T-helper 1 cell treated with Interleukin-12 subunit alpha and Interleukin-12 subunit beta and Interleukin-4 antibody, amounts not matched to agents 30 ng/mL and 1 ng/mL, for 36 hours (primary cell): ENCODE measurements at regions not wholly inside any gene's neighbourhood (a gene's known extent, or its start where the extent isn't known, plus 50 kb on each side); places are given as distances from the start of the nearest gene placed in this dataset.

ENCODE experiments used
- intact Hi-C: fragments of 100-400 bp; cut with micrococcal nuclease; formaldehyde crosslinking; loops from one replicate; pipeline ENCODE4 v1.15.1; 2024

DNA sequence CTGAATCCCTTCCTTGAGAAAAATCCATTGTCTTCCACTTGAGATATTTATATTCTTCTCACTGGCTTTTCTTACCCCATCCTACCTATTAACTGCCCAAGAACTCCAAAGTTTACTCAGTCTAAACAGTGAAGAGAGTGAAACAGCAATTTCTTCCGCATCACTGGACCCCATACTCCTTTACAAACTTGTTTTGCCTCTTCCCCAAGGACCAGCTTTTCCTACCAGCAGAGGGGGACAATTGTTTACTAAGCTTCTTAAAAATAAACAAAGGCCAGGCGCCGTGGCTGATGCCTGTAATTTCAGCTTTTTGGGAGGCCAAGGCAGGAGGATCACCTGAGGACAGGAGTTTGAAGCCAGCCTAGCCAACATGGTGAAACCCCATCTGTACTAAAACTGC is 52.0 kb downstream of the LRATD1 start:
- intact Hi-C loops, result no loop called here

DNA sequence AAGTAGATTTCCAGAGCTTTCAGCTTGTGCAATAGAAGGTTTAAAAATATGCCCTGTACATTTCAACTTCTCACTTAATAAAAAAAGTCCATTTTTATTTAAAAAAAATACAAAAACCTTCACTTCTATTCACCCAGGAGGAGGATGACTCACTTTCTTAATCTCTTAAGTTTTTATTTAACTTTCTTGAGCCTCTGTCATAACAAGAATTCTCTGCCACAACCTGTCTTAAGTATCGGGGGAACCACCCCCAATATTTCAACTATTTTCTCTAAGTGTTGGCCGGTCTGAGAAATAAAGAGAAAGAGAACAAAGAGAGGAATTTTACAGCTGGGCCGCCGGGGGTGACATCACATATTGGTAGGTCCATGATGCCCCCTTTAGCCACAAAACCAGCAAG is 58.4 kb downstream of the LRATD1 start:
- intact Hi-C loops, result no loop called here

DNA sequence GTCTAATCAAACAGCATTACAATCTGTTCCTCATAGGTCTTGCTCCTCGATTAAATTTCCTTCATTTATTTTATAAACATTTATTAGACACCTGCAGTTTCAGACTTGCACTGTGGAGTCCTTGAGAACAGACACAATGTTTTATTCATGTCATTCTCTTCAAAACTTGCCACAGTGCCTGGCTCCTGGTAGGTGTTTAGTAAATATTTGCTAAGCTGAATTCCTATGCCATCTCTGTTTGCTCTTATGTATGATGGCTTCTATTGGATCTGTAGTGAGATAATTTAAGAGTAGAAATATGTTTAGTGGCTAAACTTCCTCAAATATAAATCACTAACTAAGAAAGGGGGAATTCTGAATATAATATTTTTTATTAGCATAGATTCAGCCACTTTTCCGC is 61.4 kb downstream of the LRATD1 start:
- intact Hi-C loops, result no loop called here

DNA sequence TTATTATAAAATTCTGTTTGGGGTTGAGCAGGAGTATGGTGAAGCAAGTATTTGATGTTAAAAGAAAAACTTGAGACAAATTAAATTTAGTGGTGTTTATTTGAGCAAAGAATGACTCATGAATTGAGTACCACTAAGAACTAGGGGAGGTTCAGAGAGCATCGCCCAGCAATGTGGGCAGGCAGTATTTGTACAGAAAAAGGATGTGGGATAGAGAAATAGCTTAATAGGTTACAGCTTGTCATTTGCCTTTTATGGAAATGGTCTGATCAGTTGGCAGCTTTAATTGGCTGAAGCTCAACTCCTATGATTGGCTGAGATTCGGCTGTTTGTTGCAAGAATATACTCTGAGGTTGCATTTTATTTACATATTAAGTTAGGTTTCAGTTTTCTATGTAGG is 68.2 kb downstream of the LRATD1 start:
- intact Hi-C loops, result no loop called here

DNA sequence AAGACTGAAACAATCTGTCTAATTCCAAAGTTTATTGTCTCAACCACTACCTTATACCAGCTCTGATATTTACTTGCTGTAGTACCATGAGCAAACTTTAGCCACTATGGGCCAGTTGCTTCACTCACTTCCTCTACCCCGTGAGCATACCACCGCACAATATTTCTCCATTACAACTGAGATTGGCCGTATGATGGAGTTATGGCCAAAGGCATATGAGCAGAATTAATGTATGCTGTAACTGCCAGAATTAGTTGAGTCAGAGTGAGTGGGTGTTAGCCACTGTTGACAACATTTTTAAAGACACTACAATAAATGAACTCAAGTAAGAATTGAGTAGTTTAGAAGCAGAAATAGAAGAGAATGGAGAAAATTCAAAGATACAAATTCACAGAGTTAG is 69.7 kb downstream of the LRATD1 start:
- intact Hi-C loops, result no loop called here

DNA sequence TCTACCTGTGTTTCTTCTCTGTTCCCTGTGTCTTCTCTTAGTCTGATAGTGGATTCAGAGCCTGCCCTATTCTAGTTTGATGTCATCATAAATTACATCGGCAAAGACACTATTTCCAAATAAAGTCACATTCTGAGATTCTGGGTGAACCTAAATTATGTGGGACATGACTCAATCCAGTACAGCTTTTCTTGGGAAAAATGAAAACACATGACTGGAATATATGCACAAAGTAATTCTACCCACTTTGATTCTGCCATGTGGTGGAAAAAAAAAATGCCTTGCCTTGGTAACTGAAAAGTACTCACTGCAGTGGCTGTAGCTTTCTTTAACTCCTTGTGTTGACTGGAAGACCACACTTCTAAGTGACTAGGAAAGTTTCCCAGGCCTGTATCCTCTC is 73.7 kb downstream of the LRATD1 start:
- intact Hi-C loops, result no loop called here

DNA sequence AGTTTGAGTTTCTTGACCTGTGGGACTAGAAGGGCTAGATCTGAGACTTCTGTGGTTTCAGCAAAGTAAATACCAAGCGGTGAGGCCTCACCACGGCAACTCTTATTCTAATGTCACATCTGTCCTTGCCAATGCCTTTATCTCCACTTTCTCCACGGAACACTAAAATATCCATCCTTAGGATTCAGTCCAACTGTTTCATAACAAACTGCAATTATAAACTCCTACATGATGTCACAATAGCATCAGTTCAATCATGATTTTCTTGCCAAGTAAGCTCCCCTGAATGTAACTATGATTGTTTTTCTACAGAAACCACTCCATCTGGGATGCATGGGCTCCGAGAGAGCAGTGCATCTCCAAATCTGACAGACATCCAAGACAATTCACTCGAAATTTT is 79.6 kb downstream of the LRATD1 start:
- intact Hi-C loops, result loop anchor here (5.0 kb wide), 1 partner anchor 1230 kb away; the partner anchor contains the start of gene MYCN

DNA sequence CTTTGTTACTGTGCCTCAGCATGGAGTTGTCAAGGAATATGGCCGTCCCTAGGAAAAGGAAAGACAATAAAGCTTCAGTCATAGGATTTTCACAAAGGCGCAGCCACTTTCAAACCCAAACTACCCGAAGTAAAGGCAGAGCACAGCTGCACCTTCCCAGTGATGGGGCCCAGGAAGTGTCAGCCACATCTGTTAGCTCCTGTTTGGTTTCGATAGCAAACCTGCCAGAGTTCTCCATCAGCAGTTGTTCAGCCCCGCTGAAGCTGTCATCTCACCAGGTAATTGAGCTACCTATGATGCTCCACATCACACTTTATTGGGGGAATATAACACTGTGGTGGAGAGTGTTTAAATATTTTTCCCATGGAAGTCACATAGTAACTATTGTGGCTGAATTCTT is 80.7 kb downstream of the LRATD1 start:
- intact Hi-C loops, result loop anchor here (5.0 kb wide), 1 partner anchor 1229 kb away; the partner anchor contains the start of gene MYCN

DNA sequence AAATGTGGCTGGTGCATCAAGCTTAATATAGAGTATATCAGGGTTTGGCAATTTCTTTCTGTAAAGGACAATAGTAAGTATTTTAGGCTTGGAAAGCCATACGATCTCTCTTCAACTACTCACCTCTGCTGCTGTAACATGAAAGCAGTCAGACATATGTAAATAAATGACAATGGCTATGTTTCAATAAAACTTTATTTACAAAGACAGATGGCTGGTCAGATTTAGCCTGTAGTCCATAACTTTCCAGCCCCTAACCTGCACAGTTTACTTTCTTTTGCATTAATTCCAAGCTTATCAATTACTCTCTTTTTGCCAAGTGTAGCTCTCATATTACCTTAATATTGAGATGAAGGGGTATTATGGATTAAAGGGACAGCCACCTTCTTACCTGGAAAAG is 83.1 kb downstream of the LRATD1 start:
- intact Hi-C loops, result no loop called here

DNA sequence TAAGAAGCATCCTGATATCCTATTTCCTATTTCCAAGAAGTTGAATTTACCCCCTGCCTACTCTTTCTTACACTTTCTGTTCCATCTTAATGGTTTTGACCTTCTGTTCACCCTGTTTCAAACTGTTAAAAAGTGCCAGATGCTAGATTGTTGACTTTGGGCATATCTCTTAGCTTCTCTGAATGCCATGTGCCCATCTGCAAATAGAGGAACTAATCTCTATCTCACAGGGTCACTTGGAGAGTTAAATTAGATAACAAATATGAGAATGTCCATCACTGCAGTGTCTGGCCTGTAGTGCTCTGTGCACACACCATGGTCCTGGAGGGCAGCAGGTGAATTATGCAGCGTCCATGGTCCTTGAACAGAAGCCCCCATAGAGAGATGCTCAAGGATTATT is 83.8 kb downstream of the LRATD1 start:
- intact Hi-C loops, result no loop called here

DNA sequence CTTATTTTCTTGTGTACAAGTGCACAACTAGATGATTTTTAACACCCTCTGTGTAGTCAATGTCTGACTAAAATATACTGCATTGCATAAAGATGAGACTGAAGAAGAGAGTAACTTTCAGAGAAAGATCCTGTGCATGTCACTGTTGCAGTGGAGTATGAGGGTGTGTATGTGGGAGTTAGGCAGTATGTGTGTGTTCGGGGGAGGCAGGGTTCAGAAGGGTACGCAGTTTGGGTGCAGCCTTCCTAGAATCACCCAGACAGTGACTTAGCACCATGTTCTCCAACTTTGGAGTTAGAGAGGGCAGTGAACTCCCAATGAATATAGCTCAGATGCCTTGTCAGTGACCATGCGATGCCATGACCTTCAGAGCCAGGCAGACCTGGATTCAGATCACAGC is 84.6 kb downstream of the LRATD1 start:
- intact Hi-C loops, result no loop called here

DNA sequence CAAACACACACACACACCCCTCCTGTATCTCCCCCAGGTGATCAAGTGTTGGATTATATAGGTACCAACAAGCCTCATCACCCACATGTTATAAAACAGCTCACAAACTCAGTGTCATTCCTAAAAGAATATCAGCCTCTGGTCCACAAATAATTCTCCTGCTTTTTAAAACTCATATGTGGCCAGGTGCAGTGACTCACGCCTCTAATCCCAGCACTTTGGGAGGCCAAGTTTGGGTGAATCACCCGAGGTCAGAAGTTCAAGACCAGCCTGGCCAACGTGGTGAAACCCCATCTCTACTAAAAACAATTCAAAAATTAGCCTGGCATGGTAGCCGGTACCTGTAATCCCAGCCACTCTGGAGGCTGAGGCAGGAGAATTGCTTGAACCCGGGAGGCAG is 87.8 kb downstream of the LRATD1 start:
- intact Hi-C loops, result no loop called here

DNA sequence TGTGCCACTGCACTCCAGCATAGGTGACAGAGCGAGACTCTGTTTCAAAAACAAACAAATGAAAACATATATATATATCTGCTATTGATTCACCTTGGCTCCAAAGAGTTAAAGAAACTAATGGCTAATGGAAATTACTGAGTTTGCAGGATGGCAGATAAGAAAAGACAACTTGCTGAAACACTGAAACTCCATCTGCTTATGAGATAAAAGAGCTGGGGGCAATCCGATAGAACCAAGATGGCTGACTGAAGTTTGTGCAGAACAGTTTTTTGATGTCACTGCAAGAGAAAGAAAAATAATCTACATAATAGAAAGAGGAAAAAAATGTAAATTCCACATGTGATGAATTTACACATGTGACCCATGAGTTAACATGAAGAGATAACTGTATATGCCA is 88.2 kb downstream of the LRATD1 start:
- intact Hi-C loops, result no loop called here

DNA sequence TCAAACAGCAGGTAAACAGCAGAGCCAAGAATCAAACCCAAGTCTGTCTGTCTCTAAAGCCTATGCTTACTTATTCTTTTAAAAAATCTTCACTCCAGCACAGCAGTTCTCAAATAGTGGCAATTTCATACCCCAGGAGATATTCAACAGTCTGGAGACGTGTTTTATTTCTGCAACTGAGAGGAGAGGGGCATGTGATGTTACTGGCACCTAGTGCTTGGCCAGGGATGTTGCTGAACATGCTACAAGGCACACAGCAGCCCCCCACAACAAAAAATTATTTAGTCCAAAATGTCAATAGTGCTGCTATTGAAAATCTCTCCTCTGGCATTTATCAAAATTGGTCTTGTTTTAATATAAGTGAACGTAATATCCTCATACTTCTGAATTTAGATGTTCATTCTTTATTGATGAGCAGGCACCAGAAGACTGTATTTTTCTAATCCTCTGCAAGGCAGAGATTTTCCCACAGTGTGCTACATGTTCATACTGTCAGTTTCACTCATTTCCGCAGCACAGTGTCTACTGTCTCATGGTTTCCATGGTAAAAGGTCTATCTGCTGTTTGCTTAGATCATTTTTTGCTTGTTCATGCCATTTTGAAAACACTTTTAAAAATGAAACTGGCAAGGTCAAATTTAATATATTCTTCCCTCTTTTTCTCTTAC is 90.5 kb downstream of the LRATD1 start:
- intact Hi-C loops, result no loop called here

DNA sequence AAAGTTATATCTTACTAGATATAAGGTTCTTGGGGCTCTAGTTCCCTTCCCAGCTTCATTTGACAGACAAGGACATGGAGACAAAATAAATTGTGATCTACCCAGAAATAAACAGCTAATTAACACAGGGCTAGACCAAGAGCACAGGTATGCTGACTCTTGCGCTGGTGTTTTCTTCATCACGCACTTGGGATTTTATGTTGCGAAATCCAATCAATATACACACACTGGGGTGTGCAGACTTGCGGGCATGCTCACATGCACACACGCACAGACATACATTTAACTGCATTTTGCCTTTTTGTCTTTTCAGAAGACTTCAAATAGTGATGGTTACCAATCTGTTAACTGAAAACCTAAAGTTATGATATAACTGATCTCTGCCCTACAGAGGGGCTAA is 91.2 kb downstream of the LRATD1 start:
- intact Hi-C loops, result no loop called here

DNA sequence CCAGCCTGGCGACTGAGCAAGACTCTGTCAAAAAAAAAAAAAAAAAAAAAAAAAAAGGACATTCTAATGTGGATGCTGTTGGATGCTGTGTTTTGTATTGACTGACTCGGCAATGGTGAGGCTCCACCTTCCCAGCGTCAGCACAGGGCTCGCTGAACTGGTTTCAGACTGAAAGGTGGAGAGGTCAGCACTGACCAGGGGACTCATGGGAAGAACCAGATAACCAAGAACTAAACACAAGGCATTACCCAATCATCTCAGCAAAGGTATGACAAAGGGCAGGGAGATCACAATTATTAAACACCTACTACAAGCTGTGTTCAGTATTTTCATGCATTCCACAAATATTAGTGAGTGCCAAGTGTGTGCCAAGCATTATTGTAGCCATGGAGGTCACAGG is 103.2 kb downstream of the LRATD1 start:
- intact Hi-C loops, result no loop called here

DNA sequence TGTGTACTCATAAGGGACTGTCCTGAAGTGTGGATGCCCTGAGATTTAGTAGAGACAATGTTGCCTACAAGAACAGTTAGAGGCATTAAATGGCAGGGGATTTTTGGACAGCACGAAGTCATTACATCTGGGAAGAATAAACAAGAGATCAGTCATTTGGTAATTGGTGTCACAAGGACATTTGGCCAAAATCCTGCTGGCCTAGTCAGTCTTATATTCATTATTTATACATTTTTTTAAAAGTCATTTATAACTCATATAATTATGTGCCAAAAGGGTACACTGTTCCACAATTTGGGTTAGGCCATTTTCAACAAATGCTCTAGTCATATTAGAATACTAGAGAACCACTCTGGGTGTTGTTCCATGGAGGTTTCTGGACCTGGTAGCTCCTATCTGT is 104.7 kb downstream of the LRATD1 start:
- intact Hi-C loops, result no loop called here

DNA sequence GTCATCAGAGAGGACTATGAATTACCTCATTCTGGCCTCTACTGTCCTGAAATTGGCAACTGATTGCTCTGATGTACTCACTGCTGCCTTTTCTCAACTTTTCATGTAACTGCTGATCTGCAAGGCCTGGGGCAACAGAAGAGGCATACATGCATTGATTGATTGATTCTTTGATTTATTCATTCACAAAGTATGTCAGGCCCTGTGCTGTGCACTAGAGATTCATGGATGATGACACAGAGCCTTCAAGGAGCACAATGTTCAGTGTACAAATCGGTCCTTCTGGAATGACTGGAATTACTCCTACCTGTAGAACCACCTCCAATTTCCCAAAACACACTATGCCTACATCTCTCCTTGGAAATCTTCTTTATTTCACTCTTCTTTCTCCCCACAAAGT is 111.3 kb downstream of the LRATD1 start:
- intact Hi-C loops, result no loop called here

DNA sequence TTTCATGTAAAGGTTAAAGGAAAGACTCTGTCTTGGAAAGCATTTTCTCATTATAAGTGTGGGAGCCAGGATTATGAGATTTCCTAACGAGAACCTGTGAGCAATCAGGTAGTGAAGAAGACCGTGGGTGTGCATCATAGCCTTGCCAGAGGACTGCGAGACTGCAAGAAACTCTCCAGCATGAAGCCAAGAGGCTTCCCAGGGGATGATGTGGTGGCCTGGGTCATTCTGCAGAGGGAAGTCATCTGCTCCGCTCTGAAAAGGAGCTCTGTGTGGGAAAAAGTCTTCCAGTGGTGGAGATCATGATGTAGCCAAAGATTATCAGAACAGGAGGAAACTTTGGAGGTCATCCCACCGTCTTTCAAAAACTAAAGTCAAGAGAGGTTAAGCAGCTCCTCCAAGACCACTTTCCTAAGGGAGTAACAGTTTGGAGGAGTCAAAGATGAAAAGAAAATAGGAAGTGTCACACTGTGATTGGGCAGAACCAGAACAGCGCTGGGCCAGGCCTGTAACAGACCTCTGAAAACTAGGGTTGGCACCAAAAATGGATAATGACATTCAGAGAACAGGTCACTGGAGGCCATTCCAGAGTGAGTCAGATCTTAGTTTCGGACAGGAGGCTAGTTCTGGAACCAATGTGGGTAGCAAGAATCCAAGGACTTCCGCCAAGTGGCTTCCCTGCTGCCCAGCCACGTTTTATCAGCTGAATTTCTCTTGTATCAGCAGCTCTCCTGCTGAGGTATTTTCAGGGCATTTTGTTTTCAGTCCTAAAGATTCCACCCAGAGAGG is 113.0 kb downstream of the LRATD1 start:
- intact Hi-C loops, result no loop called here

DNA sequence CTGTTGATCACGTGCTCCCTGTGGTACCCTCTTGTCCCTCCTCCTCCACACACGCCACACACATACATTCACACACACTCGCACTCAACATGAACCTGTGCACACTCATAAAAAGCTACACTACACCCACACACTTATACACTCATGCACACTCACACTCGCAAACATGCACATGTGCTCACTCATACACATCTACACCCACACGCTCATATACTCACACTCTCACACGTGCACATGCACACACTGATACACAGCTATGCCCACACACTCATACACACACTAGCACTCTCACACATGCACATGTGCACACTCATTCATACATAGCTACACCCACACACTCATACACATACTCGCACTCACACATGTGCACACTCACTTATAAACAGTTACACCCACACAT is 113.6 kb downstream of the LRATD1 start:
- intact Hi-C loops, result no loop called here

DNA sequence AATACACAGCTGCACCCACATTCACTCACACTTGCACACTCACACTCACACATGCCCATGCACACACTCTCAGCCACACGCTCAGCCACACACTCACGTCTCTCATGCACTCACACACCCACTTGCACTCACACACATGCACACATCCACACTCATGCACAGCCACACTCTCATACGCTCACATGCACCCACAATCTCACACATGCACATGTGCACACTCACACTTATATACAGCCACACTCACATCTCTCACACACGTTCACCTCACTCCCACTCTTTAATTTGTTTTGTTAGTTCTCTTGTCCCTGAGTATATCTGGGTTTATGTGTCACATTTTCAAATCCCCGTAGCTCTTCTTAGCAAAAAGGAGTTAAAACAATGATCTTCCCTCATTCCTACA is 114.9 kb downstream of the LRATD1 start:
- intact Hi-C loops, result no loop called here

DNA sequence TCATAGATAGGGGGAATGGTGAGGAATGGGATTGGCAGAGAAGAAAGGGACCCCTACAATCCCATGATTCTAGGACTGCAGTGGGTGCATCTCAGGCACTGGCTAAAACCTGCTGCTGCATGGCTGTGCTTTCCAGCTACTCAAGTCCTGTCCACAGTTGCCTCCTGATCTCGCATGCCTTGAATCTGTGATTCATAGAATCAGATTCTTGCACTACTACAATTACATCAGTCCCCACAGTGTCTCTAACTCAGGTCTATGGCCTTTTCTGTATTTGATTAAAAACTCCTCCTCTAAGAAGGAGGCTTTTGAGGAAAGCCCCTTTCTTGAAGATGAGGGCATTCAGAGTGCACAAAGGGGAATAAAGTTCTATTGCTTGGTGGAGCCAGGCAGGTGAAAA is 117.4 kb downstream of the LRATD1 start:
- intact Hi-C loops, result no loop called here

DNA sequence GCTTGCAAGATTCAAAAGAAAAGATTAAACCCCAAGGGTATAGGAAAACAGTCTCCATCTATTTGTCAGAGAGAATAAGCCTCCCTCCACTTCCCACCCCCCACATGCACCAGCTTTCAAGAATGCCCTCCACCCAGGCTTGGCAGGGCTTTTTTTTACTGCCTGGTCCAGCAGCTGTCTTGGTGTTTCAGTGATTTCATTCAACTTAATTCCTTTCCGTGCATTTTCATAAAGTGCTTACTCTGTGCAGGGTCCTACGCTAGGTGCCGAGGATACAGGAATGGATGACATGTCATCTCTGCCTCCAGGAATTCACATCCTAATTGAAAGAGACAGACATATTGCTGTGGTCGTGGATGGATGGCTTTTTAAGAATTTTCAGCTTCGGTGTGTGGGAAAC is 117.9 kb downstream of the LRATD1 start:
- intact Hi-C loops, result no loop called here
